GM18873 (cell line): ENCODE measurements at regions not wholly inside any gene's neighbourhood (a gene's known extent, or its start where the extent isn't known, plus 50 kb on each side); places are given as distances from the start of the nearest gene placed in this dataset.
"Not testable (repeated sequence)": the region's sequence is repeated elsewhere in the genome, so short reads cannot be mapped to it uniquely, and the experiment has no call there.

Source experiments
- ATAC-seq: cut with Tn5 transposase; IDR thresholded peaks from one replicate; pipeline ENCODE4 v1.9.1; 2021; ENCODE audit warnings: mild to moderate bottlenecking, moderate library complexity, moderate number of reproducible peaks; ENCODE audit not compliant: unreplicated experiment, low FRiP score

GRCh38 chr11:80309301-80309700, 868.5 kb upstream of the TENM4 start:
- no peak for ATAC-seq

- no peak for ATAC-seq
Measured at GRCh38 chr11:80307676-80308075, 866.8 kb upstream of the TENM4 start.

GRCh38 chr11:80297858-80298632, 857.2 kb upstream of the TENM4 start:
- ATAC-seq: no peak

- no peak for ATAC-seq
Measured at GRCh38 chr11:80293293-80293692, 852.5 kb upstream of the TENM4 start.

- no peak for ATAC-seq
Measured at GRCh38 chr11:80284946-80285785, 844.3 kb upstream of the TENM4 start.

DNA sequence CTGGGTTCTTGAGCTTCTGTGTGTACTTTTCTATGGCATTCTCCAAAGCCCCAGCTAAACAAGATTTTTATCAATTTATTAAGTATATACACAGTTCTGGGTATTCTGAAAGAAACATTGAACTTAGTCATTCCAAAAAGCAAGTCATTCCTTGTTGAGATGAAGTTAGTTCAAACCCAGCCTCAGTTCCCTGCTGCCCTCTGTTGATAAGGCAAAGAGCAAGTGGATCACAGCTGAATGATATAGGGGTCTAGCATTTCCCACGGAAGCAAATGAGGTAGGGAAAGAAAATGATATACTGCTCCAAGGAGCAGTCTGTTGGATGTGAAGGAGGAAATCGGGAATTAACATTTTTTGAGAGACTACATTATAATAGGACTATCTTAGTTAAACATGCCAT, 841.8 kb upstream of the TENM4 start:
- ATAC-seq: no peak

GRCh38 chr11:80281194-80281593, 840.4 kb upstream of the TENM4 start:
- no peak for ATAC-seq

DNA sequence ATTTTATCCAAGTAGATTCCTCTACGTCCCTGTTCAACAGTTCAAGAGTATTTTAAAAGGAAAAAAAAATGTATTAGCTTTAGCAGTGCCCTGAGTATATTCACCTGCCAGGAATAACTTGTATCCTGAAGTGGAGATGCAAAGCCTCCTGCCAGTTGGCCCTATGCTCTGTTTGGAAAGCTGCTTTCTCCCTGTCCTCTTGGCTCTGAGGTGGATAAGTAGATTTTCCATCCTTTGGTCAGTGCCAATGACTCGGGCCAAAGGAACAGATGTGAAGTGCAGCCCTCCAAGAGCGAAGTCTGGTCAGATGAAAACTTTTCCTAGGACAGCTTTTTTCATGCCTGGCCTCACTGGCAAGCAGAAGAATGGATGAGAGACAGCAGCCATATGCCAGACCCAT, 839.9 kb upstream of the TENM4 start:
- ATAC-seq: no peak

GRCh38 chr11:80261776-80262175, 820.9 kb upstream of the TENM4 start:
- ATAC-seq: no peak

GRCh38 chr11:80257319-80258015, 816.6 kb upstream of the TENM4 start:
- not testable (repeated sequence) for ATAC-seq

- no peak for ATAC-seq
Measured at GRCh38 chr11:80255021-80255420, 814.2 kb upstream of the TENM4 start.

DNA sequence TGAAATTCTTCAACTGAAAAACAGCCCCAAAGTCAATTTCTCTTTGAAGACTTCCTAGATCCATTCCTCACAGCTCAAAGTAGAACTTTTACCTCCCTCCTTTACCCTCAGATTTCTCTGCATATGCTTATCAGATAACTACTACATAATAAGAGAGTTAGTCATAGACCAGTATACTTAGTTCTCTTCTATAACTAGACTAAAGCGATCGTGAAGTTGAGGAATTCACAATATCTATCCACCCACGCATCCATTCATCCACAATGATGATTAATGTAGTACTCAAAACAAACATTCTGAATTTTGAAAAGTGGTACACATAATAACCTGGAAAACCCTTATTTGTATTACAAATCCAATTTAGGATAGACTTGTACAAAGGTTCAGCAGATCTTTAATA, 800.9 kb upstream of the TENM4 start:
- ATAC-seq: no peak

DNA sequence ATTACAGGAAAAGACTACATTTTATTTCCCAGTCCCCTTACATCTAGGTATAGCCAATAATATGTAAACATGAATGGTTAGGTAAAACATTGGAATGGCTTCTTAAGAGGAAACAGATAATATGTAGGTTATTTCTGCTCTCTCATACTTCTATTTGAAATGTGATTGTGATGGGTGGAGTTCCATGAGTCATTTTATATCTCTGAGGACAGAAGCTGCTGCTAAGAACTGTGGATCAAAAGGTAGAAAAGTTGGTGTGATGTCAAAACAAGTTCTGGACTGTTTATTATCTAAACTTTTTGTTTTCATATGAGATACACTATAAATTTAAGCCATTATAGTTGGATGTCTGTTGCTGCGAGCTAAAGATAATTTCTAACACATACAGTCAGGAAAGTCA, 799.4 kb upstream of the TENM4 start:
- ATAC-seq: no peak

DNA sequence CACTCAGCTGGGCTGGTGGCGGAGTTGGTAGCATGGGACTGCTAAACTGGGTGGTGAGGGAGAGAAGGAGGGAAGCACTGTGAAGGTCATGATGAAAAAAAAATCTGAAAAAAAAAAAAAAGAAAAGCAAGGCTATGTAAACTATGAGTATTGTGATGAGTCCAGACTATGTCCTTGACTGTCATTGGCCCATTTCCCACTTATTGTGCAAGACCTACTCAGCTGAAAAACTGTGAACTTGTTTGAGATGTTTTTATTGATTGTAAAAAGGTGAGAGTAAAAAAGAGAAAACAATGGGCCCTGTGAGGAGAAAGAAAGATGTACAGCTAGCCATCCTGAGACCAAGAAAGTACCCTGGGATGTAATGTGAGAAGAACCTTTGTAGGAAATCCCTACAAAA, 798.4 kb upstream of the TENM4 start:
- no peak for ATAC-seq

GRCh38 chr11:80227915-80228314, 787.1 kb upstream of the TENM4 start:
- ATAC-seq: no peak

DNA sequence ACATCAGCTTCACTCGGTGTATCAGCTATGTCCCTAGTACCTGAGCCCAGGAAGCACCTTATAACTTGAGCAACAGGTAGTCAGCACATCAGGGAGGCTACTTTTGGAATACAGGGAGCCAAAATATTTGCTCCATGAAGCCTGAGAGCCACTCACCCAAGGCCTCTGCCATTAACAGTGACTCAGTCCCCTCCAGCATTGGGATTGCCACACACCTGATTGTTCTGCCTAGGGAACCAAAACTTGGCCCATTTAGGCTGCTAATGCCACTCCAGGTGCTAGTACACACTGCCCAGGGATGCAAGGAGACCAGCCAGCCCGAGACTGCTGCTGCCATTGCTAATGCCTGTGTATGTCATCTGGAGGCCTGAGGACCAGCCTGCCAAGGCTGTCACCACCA, 773.6 kb upstream of the TENM4 start:
- ATAC-seq: no peak

- ATAC-seq: no peak
Measured at GRCh38 chr11:80211673-80212072, 770.8 kb upstream of the TENM4 start.

DNA sequence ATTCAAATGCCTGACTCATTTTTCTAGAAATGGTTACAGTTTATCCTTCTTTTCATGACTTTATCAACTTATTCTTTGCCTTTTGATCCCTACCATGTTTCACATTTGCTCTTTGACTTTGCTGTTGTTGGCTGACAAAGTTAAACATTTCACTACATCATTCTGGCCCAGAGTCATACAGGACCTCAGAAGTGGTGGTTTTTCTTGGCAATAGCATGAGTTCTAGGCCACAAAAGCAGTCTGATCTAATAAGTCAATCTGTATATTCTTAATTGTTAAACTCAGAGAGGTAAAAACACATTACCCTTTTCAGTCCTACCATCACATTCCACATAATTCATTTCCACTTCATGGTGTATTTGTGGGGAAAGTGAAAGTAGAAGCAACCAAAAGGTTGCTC, 763.2 kb upstream of the TENM4 start:
- no peak for ATAC-seq

GRCh38 chr11:80196932-80197554, 756.2 kb upstream of the TENM4 start:
- ATAC-seq: no peak

- ATAC-seq: no peak
Measured at GRCh38 chr11:80196041-80196440, 755.2 kb upstream of the TENM4 start.

DNA sequence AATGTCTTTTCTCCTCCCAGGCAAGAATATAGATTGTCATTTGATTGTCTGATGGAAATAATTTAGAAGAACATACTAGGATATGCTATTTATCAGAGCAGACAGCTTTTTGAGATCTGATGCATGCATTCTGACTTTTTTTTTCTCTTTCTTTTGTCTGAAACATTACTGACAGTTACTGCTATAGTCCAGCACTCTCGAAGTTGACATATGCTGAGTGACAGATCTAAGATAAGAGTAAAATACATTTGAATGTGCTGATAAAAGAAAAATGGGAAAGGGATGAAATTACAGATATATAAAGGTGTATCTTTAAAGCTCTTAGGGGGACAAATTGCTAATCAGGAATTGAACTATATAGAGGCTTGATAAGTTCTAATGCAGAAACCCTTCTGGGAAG, 753.8 kb upstream of the TENM4 start:
- ATAC-seq: no peak
